ENCODE measurements at regions not wholly inside any gene's neighbourhood (a gene's known extent, or its start where the extent isn't known, plus 50 kb on each side); places are given as distances from the start of the nearest gene placed in this dataset.

- H2AFZ ChIP-seq (ENCODE audit: low read length), result peak overlapping the region; percentile 8; the same call in 1 of the 2 replicates
- H3K9ac ChIP-seq (ENCODE audit: low read depth, low read length, poor library complexity, severe bottlenecking), result peak overlapping the region; percentile 72
- peak overlapping the region; percentile 71 for H3K4me2 ChIP-seq (ENCODE audit: low read depth, low read length, poor library complexity, severe bottlenecking)
- H3K79me2 ChIP-seq (ENCODE audit: insufficient read depth, low read length), result no peaks in the 10 kb centered on the region
- no peaks in the 10 kb centered on the region for H3F3A ChIP-seq (ENCODE audit: low read depth)
- H4K20me1 ChIP-seq (ENCODE audit: insufficient read depth, low read length, poor library complexity, severe bottlenecking), result no peaks in the 10 kb centered on the region
- peaks cover 38% of the 10 kb centered on the region for H3K4me1 ChIP-seq (ENCODE audit: insufficient read depth, low read length, poor library complexity, severe bottlenecking)
- H3K27me3 ChIP-seq (ENCODE audit: insufficient read depth, low read length, poor library complexity, severe bottlenecking), result no peaks in the 10 kb centered on the region
- H3K9me2 ChIP-seq (replicated peaks; ENCODE audit: low read depth, low read length), result no peaks in the 10 kb centered on the region
- H3K4me3 ChIP-seq (ENCODE audit: low read length, poor library complexity, severe bottlenecking), result peak overlapping the region; percentile 56
- no peaks in the 10 kb centered on the region for H3K36me3 ChIP-seq (ENCODE audit: insufficient read depth, low read length)
- no peaks in the 10 kb centered on the region for H3K9me3 ChIP-seq (ENCODE audit: insufficient read depth, low read depth, low read length)
- no peak for TF ChIP-seq EZH2phosphoT487 (IDR thresholded peaks at IDR 0.05; ENCODE audit: borderline replicate concordance)
- no peak for TF ChIP-seq CTCF (conservative IDR thresholded peaks at IDR 0.05; ENCODE audit: low read length)
These were observed 55.7 kb upstream of the PRSS58 start for GRCh38 chr7:142313528-142313927.

GRCh38 chr7:142311876-142312275 lies 54.0 kb upstream of the PRSS58 start:
- H3K4me2 ChIP-seq (ENCODE audit: low read depth, low read length, poor library complexity, severe bottlenecking), result no peak overlapping the region
- H3K4me3 ChIP-seq (ENCODE audit: low read length, poor library complexity, severe bottlenecking), result no peak overlapping the region
- H3K9me2 ChIP-seq (replicated peaks; ENCODE audit: low read depth, low read length), result no peaks in the 10 kb centered on the region
- no peaks in the 10 kb centered on the region for H4K20me1 ChIP-seq (ENCODE audit: insufficient read depth, low read length, poor library complexity, severe bottlenecking)
- no peak overlapping the region for H2AFZ ChIP-seq (ENCODE audit: low read length)
- no peak for TF ChIP-seq EZH2phosphoT487 (IDR thresholded peaks at IDR 0.05; ENCODE audit: borderline replicate concordance)
- TF ChIP-seq CTCF (conservative IDR thresholded peaks at IDR 0.05; ENCODE audit: low read length), result no peak
- no peaks in the 10 kb centered on the region for H3K36me3 ChIP-seq (ENCODE audit: insufficient read depth, low read length)
- H3K4me1 ChIP-seq (ENCODE audit: insufficient read depth, low read length, poor library complexity, severe bottlenecking), result peaks cover 44% of the 10 kb centered on the region
- no peaks in the 10 kb centered on the region for H3K27me3 ChIP-seq (ENCODE audit: insufficient read depth, low read length, poor library complexity, severe bottlenecking)
- H3K9ac ChIP-seq (ENCODE audit: low read depth, low read length, poor library complexity, severe bottlenecking), result no peak overlapping the region
- no peaks in the 10 kb centered on the region for H3K9me3 ChIP-seq (ENCODE audit: insufficient read depth, low read depth, low read length)
- no peaks in the 10 kb centered on the region for H3K79me2 ChIP-seq (ENCODE audit: insufficient read depth, low read length)
- H3F3A ChIP-seq (ENCODE audit: low read depth), result no peaks in the 10 kb centered on the region

- no peaks in the 10 kb centered on the region for H3K36me3 ChIP-seq (ENCODE audit: insufficient read depth, low read length)
- H3K4me1 ChIP-seq (ENCODE audit: insufficient read depth, low read length, poor library complexity, severe bottlenecking), result peaks cover 41% of the 10 kb centered on the region
- no peaks in the 10 kb centered on the region for H3K9me3 ChIP-seq (ENCODE audit: insufficient read depth, low read depth, low read length)
- H3F3A ChIP-seq (ENCODE audit: low read depth), result no peaks in the 10 kb centered on the region
- H3K9ac ChIP-seq (ENCODE audit: low read depth, low read length, poor library complexity, severe bottlenecking), result no peak overlapping the region
- no peaks in the 10 kb centered on the region for H4K20me1 ChIP-seq (ENCODE audit: insufficient read depth, low read length, poor library complexity, severe bottlenecking)
- H3K4me3 ChIP-seq (ENCODE audit: low read length, poor library complexity, severe bottlenecking), result no peak overlapping the region
- H3K4me2 ChIP-seq (ENCODE audit: low read depth, low read length, poor library complexity, severe bottlenecking), result no peak overlapping the region
- no peaks in the 10 kb centered on the region for H3K27me3 ChIP-seq (ENCODE audit: insufficient read depth, low read length, poor library complexity, severe bottlenecking)
- no peak for TF ChIP-seq CTCF (conservative IDR thresholded peaks at IDR 0.05; ENCODE audit: low read length)
- no peak for TF ChIP-seq EZH2phosphoT487 (IDR thresholded peaks at IDR 0.05; ENCODE audit: borderline replicate concordance)
- H3K9me2 ChIP-seq (replicated peaks; ENCODE audit: low read depth, low read length), result no peaks in the 10 kb centered on the region
- no peaks in the 10 kb centered on the region for H3K79me2 ChIP-seq (ENCODE audit: insufficient read depth, low read length)
- H2AFZ ChIP-seq (ENCODE audit: low read length), result peak overlapping the region; percentile 34; the same call in 1 of the 2 replicates
These were observed 51.1 kb upstream of the PRSS58 start for GRCh38 chr7:142308918-142309317.

Data from Loucy (cell line).